Kidney epithelial cell (primary cell): ENCODE measurements at regions not wholly inside any gene's neighbourhood (a gene's known extent, or its start where the extent isn't known, plus 50 kb on each side); places are given as distances from the start of the nearest gene placed in this dataset.
"Not testable (repeated sequence)": the region's sequence is repeated elsewhere in the genome, so short reads cannot be mapped to it uniquely, and the experiment has no call there.

Source experiments
- DNase-seq: peaks from one replicate; pipeline ENCODE4 v3.0.0-alpha.2; 2010; ENCODE audit warnings: low read depth
- H3K27me3 ChIP-seq: 2 replicates; pipeline ENCODE4 v1.6.0; 2011; ENCODE audit warnings: low read length; ENCODE audit not compliant: control insufficient read depth, insufficient read depth
- H3K36me3 ChIP-seq: 2 replicates; pipeline ENCODE4 v1.5.1; 2011; ENCODE audit warnings: low read length; ENCODE audit not compliant: control insufficient read depth, insufficient read depth
- H3K4me3 ChIP-seq: 2 replicates; pipeline ENCODE4 v1.5.1; 2011; ENCODE audit warnings: low read depth, mild to moderate bottlenecking, control low read depth, low read length
- TF ChIP-seq, protein P1 (sequence below): IDR thresholded peaks from 2 replicates; pipeline ENCODE4 v1.5.1; 2011; ENCODE audit warnings: mild to moderate bottlenecking, moderate library complexity, low read length, control low read depth, inconsistent platforms; ENCODE audit not compliant: insufficient read depth, poor library complexity, severe bottlenecking

DNA sequence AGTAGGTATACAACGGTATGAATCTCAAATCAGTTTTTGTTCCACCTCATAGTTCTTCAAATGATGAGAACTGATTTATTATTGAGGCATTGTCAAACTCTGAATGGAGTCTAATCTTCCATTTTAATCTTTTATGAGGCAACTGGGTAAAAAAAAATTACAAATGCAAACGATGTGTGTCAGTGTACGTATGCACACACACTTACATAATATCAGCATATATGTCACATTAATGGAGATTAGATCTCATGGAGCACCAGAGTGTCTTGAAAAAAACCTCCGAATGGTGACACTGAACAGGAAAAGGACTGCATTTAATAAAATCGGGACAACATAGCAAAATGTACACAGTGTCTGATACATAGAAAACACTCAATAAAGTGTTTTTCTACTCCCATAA is 842.7 kb downstream of the EFNB2 start:
- DNase-seq, result no peak
- TF ChIP-seq, protein P1, sequence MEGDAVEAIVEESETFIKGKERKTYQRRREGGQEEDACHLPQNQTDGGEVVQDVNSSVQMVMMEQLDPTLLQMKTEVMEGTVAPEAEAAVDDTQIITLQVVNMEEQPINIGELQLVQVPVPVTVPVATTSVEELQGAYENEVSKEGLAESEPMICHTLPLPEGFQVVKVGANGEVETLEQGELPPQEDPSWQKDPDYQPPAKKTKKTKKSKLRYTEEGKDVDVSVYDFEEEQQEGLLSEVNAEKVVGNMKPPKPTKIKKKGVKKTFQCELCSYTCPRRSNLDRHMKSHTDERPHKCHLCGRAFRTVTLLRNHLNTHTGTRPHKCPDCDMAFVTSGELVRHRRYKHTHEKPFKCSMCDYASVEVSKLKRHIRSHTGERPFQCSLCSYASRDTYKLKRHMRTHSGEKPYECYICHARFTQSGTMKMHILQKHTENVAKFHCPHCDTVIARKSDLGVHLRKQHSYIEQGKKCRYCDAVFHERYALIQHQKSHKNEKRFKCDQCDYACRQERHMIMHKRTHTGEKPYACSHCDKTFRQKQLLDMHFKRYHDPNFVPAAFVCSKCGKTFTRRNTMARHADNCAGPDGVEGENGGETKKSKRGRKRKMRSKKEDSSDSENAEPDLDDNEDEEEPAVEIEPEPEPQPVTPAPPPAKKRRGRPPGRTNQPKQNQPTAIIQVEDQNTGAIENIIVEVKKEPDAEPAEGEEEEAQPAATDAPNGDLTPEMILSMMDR, result no peak
- no peak overlapping the region for H3K4me3 ChIP-seq
- no peaks in the 10 kb centered on the region for H3K36me3 ChIP-seq
- H3K27me3 ChIP-seq, result no peaks in the 10 kb centered on the region

DNA sequence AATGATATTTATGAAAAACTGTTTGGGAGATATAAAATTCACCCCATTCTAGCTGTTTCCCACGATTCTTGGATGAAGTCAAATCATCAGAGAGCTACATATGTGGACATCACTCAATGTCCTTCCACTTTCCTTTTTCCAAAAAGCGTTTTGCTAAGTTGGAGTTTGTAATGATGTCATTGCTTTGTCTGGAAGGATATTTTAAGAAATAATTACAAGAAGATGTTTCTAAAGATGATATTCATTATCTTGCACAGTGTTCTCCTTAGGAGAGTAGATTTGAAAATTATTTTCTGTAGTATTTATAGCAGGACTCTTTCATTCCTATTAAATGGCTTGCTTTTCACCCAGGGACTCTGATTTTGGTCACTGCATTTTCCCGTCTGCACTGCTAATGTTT is 851.2 kb downstream of the EFNB2 start:
- no peaks in the 10 kb centered on the region for H3K36me3 ChIP-seq
- H3K4me3 ChIP-seq, result no peak overlapping the region
- H3K27me3 ChIP-seq, result no peaks in the 10 kb centered on the region
- no peak for DNase-seq
- TF ChIP-seq, protein P1, result no peak

DNA sequence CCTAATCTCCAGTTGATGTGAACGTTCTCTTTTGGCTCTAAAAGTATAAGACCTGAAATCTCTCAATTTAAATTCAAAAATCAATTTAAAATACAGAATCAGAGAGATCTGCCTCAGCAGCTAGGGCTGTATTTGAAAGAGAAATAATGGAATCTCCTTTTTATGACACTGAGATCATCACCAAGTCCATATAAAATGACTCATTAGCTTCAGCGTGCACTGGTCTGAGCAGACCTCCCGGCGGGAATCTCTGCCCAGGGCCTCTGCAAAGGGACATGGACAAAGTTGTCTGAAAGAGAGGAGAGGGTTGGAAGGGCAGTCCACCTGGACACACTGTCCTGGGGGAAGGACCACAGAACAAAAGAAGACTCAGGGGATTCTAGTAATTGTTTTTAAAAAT is 855.6 kb downstream of the EFNB2 start:
- Histone ChIP-seq H3K4me3 (no peak overlapping the region), H3K27me3 (no peaks in the 10 kb centered on the region), H3K36me3 (no peaks in the 10 kb centered on the region)
- no peak for DNase-seq
- TF ChIP-seq, protein P1, result no peak

DNA sequence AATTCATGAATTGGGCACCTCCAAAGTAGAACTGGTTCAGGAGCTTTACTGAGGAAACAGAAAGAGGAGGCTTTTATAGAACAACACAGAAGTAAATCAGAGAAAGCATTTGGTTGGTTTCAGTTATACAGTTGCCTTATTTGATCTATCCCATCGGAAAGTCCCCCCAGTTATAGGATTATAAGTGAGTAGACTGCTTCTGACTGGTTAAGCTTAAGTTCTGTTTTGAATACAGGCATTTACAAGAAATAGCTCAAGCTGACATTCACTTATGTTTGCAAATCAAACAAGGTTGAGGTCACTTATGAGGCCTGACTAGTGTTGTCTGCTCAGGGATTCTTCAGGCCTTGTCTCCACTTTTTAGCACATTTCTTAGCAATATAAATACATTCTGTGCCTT is 857.4 kb downstream of the EFNB2 start:
- H3K27me3 ChIP-seq, result no peaks in the 10 kb centered on the region
- DNase-seq, result no peak
- TF ChIP-seq, protein P1, result no peak
- no peaks in the 10 kb centered on the region for H3K36me3 ChIP-seq
- H3K4me3 ChIP-seq, result no peak overlapping the region

DNA sequence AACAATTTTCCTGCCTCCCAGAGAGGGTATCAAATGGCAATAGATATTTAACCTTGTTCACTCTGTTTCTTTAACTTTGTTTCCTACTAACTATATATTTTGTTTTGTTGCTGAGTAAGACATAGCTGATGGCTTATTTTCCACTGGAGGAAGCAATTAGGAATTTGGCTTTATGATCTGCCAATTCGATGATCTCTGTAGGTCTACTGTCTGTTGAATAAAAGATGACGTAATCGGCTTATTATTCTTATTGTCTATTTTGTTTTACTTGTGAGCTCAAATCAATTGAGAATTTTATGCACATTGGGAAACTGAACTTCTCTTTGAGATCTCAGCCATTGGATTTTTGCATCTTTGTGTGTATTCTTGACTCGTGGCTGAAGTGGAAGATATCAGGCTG is 862.6 kb downstream of the EFNB2 start:
- DNase-seq, result no peak
- TF ChIP-seq, protein P1, result no peak
- Histone ChIP-seq H3K36me3 (no peaks in the 10 kb centered on the region), H3K4me3 (no peak overlapping the region), H3K27me3 (no peaks in the 10 kb centered on the region)

DNA sequence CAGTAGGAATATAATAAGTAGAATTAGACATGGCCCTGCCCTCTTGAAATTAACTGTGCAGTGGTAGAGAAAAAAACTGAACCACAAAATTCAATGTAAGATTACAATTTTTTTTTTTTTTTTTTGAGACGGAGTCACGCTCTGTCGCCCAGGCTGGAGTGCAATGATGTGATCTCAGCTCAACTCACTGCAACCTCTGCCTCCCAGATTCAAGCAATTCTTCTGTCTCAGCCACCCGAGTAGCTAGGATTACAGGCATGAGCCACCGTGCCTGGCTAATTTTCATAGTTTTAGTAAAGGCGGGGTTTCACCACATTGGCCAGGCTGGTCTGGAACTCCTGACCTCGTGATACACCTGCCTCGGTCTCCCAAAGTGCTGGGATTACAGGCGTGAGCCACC is 864.3 kb downstream of the EFNB2 start:
- DNase-seq, H3K27me3 ChIP-seq, H3K36me3 ChIP-seq, H3K4me3 ChIP-seq: not testable (repeated sequence)
